Activated naive CD8-positive, alpha-beta T cell (primary cell): ENCODE measurements at regions not wholly inside any gene's neighbourhood (a gene's known extent, or its start where the extent isn't known, plus 50 kb on each side); places are given as distances from the start of the nearest gene placed in this dataset.
A peak's percentile ranks its signal among the peaks of the same experiment; 100 is the strongest.
"Not testable (repeated sequence)": the region's sequence is repeated elsewhere in the genome, so short reads cannot be mapped to it uniquely, and the experiment has no call there.

ENCODE experiments used
- H3K27ac Mint-ChIP-seq: one replicate; pipeline ENCODE4 v1.8.0; 2021; ENCODE audit warnings: mixed read lengths
- H3K27me3 Mint-ChIP-seq: one replicate; pipeline ENCODE4 v1.8.0; 2021; ENCODE audit warnings: mixed read lengths
- H3K36me3 Mint-ChIP-seq: one replicate; pipeline ENCODE4 v1.8.0; 2021; ENCODE audit warnings: mixed read lengths
- H3K4me1 Mint-ChIP-seq: one replicate; pipeline ENCODE4 v1.8.0; 2021; ENCODE audit warnings: low read depth, mixed read lengths
- H3K4me3 Mint-ChIP-seq: one replicate; pipeline ENCODE4 v1.8.0; 2021; ENCODE audit warnings: mild to moderate bottlenecking, mixed read lengths
- H3K9me3 Mint-ChIP-seq: one replicate; pipeline ENCODE4 v1.8.0; 2021; ENCODE audit warnings: low read depth, mixed read lengths

- peaks cover 2% of the 10 kb centered on the region for H3K36me3 Mint-ChIP-seq
- no peak overlapping the region for H3K27ac Mint-ChIP-seq
- H3K9me3 Mint-ChIP-seq, result no peaks in the 10 kb centered on the region
Observed at GRCh38 chr15:91632981-91633380, 220.5 kb upstream of the SLCO3A1 start.

DNA sequence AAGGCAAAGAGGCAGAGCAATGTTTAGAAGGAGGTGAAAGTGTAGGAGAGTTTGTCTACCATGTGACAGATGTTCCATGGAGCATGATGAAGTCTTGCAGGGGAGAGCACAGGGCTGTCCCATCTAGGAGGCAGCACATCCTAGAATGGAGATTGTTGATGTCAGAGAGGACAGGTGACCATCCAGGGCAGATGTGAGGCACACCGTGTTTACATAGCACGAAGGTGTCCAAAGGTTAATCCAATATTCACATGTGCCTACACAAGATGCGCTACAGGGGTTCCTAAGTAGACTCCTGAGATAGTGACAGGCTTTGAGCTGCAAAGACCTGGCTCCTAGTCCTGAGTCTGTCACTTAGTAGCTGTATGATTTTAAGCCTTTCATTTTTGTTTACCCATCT lies 219.3 kb upstream of the SLCO3A1 start:
- Mint-ChIP-seq H3K27ac (no peak overlapping the region), H3K27me3 (no peaks in the 10 kb centered on the region), H3K4me1 (no peaks in the 10 kb centered on the region), H3K36me3 (peaks cover 3% of the 10 kb centered on the region), H3K9me3 (no peaks in the 10 kb centered on the region), H3K4me3 (no peak overlapping the region)

More at GRCh38 chr15:91632981-91633380, 220.5 kb upstream of the SLCO3A1 start:
- H3K4me3 Mint-ChIP-seq, result no peak overlapping the region
- H3K27me3 Mint-ChIP-seq, result no peaks in the 10 kb centered on the region
- no peaks in the 10 kb centered on the region for H3K4me1 Mint-ChIP-seq

- Mint-ChIP-seq H3K27me3 (no peaks in the 10 kb centered on the region), H3K27ac (no peak overlapping the region), H3K9me3 (peaks cover 2% of the 10 kb centered on the region), H3K4me3 (no peak overlapping the region), H3K4me1 (no peaks in the 10 kb centered on the region), H3K36me3 (peaks cover 3% of the 10 kb centered on the region)
Observed at GRCh38 chr15:91635080-91635479, 218.4 kb upstream of the SLCO3A1 start.

GRCh38 chr15:91635641-91636040 lies 217.9 kb upstream of the SLCO3A1 start:
- H3K27me3 Mint-ChIP-seq, result no peaks in the 10 kb centered on the region
- H3K4me3 Mint-ChIP-seq, result no peak overlapping the region
- H3K4me1 Mint-ChIP-seq, result no peaks in the 10 kb centered on the region
- H3K9me3 Mint-ChIP-seq, result peaks cover 5% of the 10 kb centered on the region
- peaks cover 3% of the 10 kb centered on the region for H3K36me3 Mint-ChIP-seq
- no peak overlapping the region for H3K27ac Mint-ChIP-seq

DNA sequence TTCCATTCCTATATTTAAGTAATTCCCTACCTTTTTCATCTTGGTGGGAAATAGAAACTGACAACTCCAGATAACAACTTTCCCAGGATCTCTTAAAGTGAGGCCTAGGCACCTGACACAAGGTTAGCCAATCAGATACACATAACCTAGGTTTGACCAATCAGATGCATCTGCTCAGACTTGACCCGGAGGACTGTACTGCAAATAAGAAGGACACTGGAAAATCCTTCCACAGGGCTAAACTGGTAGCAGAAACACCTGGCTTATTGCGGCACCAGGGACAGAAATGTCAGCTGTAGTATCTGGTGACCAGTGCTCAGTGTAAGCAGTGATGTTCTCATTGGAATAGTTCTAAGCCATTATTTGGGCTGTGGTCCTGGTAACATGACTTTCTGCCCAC lies 204.5 kb upstream of the SLCO3A1 start:
- H3K27ac Mint-ChIP-seq, result no peak overlapping the region
- no peak overlapping the region for H3K4me3 Mint-ChIP-seq
- H3K4me1 Mint-ChIP-seq, result no peaks in the 10 kb centered on the region
- H3K9me3 Mint-ChIP-seq, result no peaks in the 10 kb centered on the region
- H3K36me3 Mint-ChIP-seq, result peaks cover 4% of the 10 kb centered on the region
- H3K27me3 Mint-ChIP-seq, result peaks cover 3% of the 10 kb centered on the region

GRCh38 chr15:91649831-91650321 lies 203.6 kb upstream of the SLCO3A1 start:
- H3K4me3 Mint-ChIP-seq, result no peak overlapping the region
- no peaks in the 10 kb centered on the region for H3K4me1 Mint-ChIP-seq
- H3K36me3 Mint-ChIP-seq, result peaks cover 4% of the 10 kb centered on the region
- no peak overlapping the region for H3K27ac Mint-ChIP-seq
- H3K27me3 Mint-ChIP-seq, result peaks cover 3% of the 10 kb centered on the region
- no peaks in the 10 kb centered on the region for H3K9me3 Mint-ChIP-seq

GRCh38 chr15:91651251-91651650 lies 202.3 kb upstream of the SLCO3A1 start:
- peaks cover 10% of the 10 kb centered on the region for H3K27me3 Mint-ChIP-seq
- peaks cover 4% of the 10 kb centered on the region for H3K36me3 Mint-ChIP-seq
- no peak overlapping the region for H3K4me3 Mint-ChIP-seq

DNA sequence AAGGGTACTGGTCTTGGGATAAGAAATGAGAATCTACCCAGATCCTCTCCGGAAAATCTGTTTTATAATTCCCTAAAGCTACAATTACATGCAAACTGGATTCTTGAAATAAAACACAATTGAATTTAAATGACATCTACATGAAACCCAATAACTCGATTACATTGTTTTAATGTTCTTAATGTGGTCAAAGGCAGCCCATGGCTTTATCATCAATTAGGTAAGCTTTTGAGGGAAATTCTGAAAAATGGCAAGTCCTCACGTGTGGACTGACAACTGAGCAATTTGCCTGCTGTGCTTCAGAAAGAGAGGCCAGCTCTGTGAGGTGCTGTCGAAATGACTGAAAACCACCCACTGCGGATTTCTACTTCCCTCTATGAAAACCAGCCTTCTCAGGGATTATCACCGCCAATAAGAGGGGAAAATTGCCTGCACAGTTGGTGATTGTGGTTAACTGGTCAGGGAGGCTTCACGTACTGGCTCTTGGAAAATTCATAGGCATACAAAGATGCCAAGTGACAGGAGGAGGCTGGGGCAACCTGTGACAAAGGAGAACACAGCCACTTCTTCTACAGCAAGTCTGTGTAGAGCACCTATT lies 200.8 kb upstream of the SLCO3A1 start:
- Mint-ChIP-seq H3K36me3 (peaks cover 4% of the 10 kb centered on the region), H3K4me1 (peaks cover 12% of the 10 kb centered on the region), H3K4me3 (no peak overlapping the region), H3K27me3 (peaks cover 13% of the 10 kb centered on the region), H3K9me3 (no peaks in the 10 kb centered on the region), H3K27ac (no peak overlapping the region)

More at GRCh38 chr15:91651251-91651650, 202.3 kb upstream of the SLCO3A1 start:
- no peaks in the 10 kb centered on the region for H3K9me3 Mint-ChIP-seq
- H3K27ac Mint-ChIP-seq, result no peak overlapping the region
- H3K4me1 Mint-ChIP-seq, result peaks cover 10% of the 10 kb centered on the region

- not testable (repeated sequence) for H3K27ac Mint-ChIP-seq, H3K36me3 Mint-ChIP-seq, H3K9me3 Mint-ChIP-seq
- peaks cover 20% of the 10 kb centered on the region for H3K4me1 Mint-ChIP-seq
- H3K27me3 Mint-ChIP-seq, result peaks cover 22% of the 10 kb centered on the region
- H3K4me3 Mint-ChIP-seq, result peak overlapping the region; percentile 13
Observed at GRCh38 chr15:91655563-91656290, 197.8 kb upstream of the SLCO3A1 start.

GRCh38 chr15:91660174-91660649 lies 193.3 kb upstream of the SLCO3A1 start:
- Mint-ChIP-seq H3K27me3 (peaks cover 18% of the 10 kb centered on the region), H3K36me3 (no peaks in the 10 kb centered on the region), H3K9me3 (no peaks in the 10 kb centered on the region), H3K4me3 (no peak overlapping the region), H3K27ac (no peak overlapping the region), H3K4me1 (peaks cover 18% of the 10 kb centered on the region)

- H3K36me3 Mint-ChIP-seq, result no peaks in the 10 kb centered on the region
- H3K27ac Mint-ChIP-seq, result no peak overlapping the region
- no peaks in the 10 kb centered on the region for H3K9me3 Mint-ChIP-seq
- peaks cover 8% of the 10 kb centered on the region for H3K4me1 Mint-ChIP-seq
- peaks cover under 1% of the 10 kb centered on the region for H3K27me3 Mint-ChIP-seq
- no peak overlapping the region for H3K4me3 Mint-ChIP-seq
Observed at GRCh38 chr15:91664224-91664836, 189.2 kb upstream of the SLCO3A1 start.

DNA sequence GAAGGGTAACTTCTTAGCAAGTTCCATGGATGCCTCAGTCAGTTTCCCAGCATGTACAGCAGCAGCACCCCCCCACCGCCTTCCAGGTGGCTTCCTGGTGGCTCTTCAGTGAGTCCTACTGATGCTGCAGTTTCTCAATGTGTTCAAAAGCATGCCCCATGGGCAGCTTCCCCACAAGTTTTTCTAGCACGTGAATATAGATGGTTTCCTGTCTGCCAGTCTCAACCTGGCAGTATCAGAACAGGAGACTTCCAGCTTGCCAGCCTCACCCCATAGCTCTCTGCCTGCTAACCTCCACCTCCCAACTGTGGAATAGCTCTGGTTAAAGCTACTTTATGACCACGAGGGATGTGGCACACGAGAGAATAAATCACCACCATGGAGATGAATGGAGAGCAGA lies 188.3 kb upstream of the SLCO3A1 start:
- Mint-ChIP-seq H3K4me1 (peaks cover 2% of the 10 kb centered on the region), H3K9me3 (no peaks in the 10 kb centered on the region), H3K27me3 (no peaks in the 10 kb centered on the region), H3K4me3 (no peak overlapping the region), H3K27ac (no peak overlapping the region), H3K36me3 (no peaks in the 10 kb centered on the region)

GRCh38 chr15:91668370-91668769 lies 185.1 kb upstream of the SLCO3A1 start:
- H3K4me1 Mint-ChIP-seq, result no peaks in the 10 kb centered on the region
- H3K27ac Mint-ChIP-seq, result no peak overlapping the region
- no peaks in the 10 kb centered on the region for H3K27me3 Mint-ChIP-seq
- no peak overlapping the region for H3K4me3 Mint-ChIP-seq
- peaks cover 5% of the 10 kb centered on the region for H3K9me3 Mint-ChIP-seq
- H3K36me3 Mint-ChIP-seq, result no peaks in the 10 kb centered on the region

DNA sequence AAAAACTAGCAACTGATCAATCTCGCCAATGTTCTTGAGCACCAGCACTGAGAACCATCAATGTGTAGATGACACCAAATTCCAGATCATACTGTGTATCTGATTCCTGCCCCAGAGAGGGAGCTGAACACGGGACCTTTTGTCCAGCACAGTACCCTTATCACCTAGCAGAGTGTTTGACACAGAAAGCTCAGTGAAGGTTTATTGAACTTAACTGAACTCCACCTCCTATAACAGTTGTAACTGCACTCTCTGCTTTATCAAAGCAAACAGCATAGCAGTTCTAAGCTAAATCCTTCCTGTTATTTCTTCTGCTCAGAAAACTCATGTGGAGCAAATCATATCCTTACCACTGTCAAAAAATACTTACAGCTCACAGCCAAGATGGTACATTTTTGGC lies 183.4 kb upstream of the SLCO3A1 start:
- no peak overlapping the region for H3K4me3 Mint-ChIP-seq
- no peaks in the 10 kb centered on the region for H3K4me1 Mint-ChIP-seq
- peaks cover 6% of the 10 kb centered on the region for H3K36me3 Mint-ChIP-seq
- H3K27ac Mint-ChIP-seq, result no peak overlapping the region
- peaks cover 20% of the 10 kb centered on the region for H3K9me3 Mint-ChIP-seq
- H3K27me3 Mint-ChIP-seq, result peaks cover 2% of the 10 kb centered on the region

DNA sequence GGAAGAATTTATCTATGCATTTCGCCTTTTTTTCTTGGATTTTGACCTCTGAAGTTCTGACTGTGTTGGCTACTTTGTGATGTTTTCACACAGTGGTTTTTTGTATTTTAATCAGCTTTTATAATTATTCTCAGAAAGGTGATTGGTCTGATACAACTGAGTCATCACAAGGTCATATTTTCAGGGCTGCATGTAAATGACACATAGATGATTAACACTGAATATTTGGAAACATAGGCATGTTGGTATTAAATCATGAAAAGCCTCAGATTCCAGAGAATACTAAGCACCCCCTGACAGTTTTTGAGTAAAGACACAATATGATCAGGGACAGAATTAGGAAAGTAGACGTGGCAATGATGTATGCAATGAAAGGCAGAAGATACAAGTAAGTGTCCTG lies 175.5 kb upstream of the SLCO3A1 start:
- Mint-ChIP-seq H3K36me3 (peaks cover 6% of the 10 kb centered on the region), H3K9me3 (peaks cover 17% of the 10 kb centered on the region), H3K4me3 (no peak overlapping the region), H3K27me3 (peaks cover 6% of the 10 kb centered on the region), H3K27ac (no peak overlapping the region), H3K4me1 (no peaks in the 10 kb centered on the region)
